ENCODE measurements at regions not wholly inside any gene's neighbourhood (a gene's known extent, or its start where the extent isn't known, plus 50 kb on each side); places are given as distances from the start of the nearest gene placed in this dataset.

DNA sequence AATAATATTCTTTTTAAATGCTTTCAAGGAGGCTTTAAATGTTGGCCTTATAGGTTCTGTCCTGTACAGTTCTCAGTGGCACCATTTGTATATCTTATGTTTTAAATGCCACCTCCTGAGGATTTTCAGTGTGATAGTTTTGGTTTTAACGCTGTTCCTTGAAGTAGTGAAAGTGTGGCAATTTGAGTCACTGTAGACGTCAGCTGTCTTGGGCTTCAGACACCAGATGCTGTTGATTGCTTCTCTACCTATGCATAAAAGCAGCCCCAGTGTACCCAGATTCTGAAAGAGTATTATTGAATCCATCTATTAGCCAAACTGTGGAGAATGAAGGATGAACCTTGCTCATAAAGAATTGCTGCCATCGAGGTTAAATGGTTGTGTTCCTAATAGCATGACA lies 316.8 kb upstream of the GBE1 start:
- DNase-seq: no peak

GRCh38 chr3:82067420-82067819 lies 306.0 kb upstream of the GBE1 start:
- DNase-seq: no peak

DNA sequence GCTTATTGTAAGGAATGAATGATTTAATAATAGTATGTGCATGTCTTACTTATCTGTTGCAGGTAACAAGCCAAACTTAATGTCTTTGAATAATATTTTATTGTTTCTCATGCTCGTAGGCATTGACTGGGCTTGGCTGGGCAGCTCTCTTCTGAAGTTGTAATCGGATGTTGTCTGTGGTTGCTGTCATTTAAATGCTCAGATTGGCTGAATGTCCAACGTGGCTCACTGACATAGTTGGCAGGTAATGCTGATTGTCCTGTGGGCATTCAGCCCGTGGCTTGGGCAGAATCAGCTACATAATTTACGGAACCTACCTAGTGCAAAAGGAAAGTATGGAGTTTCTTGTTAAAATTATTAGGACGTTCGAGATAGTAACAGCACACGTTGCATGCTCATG lies 297.4 kb upstream of the GBE1 start:
- DNase-seq: no peak

DNA sequence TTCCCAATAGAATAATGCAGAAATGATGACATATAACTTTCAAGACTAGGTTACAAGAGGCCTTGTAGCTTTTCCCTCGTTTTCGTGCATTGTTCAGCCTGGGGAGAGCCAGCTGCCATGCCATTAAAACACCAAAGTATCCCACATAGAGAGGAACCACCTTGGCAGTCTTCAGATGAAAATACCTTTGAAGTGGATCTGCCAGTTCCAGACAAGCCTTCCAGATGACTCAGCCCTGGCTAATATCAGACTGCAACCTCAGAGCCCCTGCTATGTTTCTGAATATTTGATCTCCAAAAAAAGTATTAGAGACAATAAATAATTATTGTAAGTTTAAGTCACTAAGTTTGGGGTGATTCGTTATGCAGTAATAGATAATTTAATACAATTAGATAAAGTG lies 294.3 kb upstream of the GBE1 start:
- DNase-seq: no peak

DNA sequence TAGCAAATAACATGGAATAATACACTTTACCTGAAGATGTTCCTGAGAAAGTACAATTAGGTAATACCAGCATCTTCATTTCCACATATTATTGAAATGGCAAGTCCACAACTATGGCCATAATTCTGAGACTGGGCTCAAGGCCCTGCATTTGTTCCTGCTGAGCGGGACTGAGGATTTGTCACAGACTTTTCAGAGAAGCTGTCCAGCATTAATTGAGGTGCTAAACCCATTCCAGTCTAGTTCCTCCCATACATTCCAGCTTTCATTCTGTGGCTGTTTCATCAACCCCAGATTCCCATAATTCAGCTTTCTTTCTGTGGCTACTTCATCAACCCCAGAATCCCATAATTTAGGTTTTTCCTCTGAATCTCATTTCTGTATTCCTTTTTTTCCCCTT lies 293.4 kb upstream of the GBE1 start:
- no peak for DNase-seq

DNA sequence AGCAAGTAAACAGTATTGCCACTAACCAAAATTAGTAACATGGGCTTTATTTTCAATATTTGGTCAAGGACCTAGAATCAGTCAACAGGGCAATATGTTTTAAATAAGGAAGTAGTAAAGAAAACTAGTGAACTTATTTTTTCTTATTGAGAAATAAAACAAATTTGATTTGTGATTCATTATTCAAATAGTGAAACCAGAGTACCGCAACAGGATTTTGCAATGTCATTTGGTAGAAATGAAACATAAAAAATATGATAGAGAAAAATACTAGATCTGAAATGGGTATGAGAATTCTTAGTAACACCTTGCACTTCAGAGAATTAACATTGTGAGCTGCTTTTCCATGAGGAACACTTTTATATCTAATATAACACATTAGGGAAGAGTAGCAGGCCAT lies 291.8 kb upstream of the GBE1 start:
- no peak for DNase-seq

DNA sequence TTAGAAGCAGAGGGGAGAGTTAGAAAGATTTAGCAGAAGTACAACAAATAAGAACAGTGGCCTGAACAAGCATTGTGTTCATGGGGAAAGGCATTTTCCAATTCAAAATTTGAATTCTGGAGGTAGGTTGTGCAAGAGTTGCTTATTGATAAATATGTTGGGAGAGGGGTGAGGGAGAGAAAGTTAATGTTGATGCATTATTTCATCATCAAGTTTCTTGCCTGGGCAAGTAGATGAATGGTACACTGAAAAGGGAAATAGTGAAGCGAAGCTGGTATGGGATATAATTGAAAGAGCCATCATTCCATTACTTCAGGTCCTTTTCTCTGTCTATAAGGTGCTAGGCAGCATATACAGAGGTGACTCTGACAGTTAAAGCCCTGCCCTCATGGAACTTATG lies 288.9 kb upstream of the GBE1 start:
- no peak for DNase-seq

DNA sequence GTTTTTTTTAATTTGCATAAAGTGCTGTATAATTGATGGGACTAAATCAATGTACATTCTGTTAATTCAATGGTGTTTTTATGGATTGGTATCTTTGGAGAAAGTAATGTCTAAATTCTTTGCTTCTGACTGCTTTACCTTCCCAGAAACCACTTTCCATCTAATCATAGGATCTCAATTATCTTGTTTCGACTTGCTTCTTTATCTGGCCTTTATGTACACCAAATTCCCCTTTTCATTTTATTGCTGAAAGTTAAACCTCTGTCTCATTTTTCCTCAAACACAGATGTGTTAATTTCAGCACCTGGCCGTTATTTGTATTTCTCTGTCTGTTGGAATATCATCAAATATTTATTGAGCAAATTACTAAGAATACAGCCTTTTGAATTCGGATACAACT lies 287.3 kb upstream of the GBE1 start:
- no peak for DNase-seq

- peak in 1 of 2 experiments; percentile 2 for DNase-seq
Measured at GRCh38 chr3:82044930-82045705, 283.7 kb upstream of the GBE1 start.

GRCh38 chr3:82038556-82038955 lies 277.1 kb upstream of the GBE1 start:
- no peak for DNase-seq

GRCh38 chr3:82033186-82033585 lies 271.7 kb upstream of the GBE1 start:
- no peak for DNase-seq

DNA sequence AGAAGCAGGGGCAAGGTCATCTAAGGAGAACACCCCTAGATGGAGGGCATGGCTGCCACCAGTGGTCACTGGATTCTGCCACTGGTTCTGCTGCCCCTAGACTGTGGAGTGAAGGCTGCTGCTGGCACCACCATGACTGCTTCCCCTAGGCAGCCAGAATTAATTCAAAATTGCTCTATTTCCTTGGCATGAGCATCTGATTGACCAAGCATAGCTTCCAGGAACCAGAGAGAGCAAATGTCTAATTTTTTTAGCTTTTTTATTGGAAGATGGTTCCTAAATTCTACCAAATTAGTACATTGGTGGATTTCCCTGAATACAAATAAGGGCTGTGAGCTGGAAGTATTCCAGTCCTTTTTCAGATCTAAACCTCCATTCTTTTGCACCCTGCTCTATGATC lies 270.2 kb upstream of the GBE1 start:
- DNase-seq: no peak

DNA sequence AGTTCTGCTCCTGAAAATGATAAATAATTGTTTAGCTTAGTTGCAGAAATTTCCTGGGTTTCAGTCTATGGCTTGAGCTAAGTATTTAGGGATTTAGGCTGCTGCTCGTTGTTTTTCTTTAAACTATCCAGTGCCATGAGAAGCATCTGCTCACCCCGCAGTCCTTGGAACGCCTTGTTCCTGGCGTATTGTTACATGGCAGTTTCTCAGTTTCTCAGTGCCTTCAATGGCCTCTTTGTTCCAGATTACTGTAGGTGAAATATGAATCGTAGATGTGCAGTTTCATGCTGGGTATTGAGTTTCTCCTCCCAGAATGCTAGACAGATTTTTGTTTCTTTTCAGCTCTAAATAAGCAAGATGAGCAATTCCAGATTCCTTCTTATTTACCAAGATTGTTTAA lies 269.5 kb upstream of the GBE1 start:
- no peak for DNase-seq

- no peak for DNase-seq
Measured at GRCh38 chr3:82022836-82023235, 261.4 kb upstream of the GBE1 start.

DNA sequence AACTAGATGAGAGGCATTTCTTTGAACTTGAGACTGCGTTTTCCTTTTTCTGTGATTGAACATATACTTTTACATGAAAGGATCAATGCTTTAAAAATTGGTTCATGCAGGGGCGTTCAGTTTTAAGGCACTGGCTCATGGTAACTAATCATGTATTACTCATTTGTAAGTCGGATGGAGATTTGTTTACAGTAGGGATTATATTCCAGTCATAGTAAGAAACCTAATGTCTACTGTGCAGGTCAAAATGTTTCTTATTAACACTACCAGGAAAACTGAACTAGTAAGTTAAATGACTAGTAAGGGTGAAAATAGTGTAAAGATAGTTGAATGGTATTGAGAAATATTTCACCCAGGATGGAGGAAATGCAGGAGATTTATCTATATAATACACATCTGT lies 258.8 kb upstream of the GBE1 start:
- DNase-seq: no peak

GRCh38 chr3:82015241-82015640 lies 253.8 kb upstream of the GBE1 start:
- DNase-seq: no peak

DNA sequence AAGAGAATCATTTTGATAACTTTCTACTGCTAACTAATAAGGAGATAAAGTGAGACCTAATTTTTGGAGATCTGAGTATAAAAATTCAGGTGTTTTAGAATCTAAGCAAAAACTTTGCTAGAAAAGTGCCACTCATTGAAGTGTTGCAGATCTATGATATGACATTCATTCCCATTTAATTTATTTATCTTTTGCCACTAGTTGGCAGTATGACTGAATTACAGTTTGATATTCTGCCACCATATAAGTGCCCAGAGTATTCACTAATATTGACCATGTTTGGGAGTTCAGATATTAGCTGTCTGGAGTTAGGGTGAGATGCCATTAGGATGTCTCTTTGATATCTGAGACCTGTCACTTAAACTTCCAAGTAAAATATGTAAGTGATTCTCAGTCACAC lies 251.3 kb upstream of the GBE1 start:
- DNase-seq: no peak

DNA sequence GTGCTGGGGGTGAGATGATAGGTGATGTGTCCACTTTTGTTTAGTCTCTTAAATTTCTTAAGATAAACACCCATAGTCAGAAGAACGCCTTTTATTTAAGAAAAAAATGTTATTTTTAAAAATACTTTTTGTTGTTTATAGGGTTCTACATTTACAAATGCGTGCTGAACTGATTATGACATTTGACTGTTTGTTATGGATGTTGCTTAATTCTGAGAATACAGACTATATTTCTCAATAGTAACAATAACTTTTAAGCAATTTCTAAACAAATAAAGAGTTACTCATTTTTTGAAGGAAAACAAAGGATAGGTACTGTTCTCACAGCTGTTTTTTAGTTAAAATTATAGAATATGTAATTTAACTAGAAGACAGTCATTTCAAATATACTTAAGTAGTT lies 249.9 kb upstream of the GBE1 start:
- no peak for DNase-seq

GRCh38 chr3:82005266-82005665 lies 243.8 kb upstream of the GBE1 start:
- no peak for DNase-seq

DNA sequence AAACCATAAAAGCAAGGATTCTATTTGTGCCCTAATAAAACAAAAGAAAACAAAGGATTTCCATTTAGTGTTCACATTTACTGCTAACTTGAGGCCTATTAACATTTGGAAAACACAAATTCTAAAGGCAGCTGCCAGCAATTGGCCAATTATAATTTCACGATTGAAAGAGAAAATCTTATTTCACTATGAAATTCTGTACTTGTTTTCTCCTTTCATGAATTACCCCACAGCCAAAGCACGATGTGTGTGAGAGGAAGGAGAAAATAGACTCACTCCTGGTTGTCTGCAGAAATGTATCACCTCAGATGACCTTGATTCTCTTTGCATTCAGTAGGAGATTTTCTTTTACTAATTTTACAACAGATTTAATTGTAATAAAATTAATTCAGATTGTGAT lies 242.8 kb upstream of the GBE1 start:
- DNase-seq: no peak

GRCh38 chr3:82002986-82003642 lies 241.7 kb upstream of the GBE1 start:
- DNase-seq: no peak

DNA sequence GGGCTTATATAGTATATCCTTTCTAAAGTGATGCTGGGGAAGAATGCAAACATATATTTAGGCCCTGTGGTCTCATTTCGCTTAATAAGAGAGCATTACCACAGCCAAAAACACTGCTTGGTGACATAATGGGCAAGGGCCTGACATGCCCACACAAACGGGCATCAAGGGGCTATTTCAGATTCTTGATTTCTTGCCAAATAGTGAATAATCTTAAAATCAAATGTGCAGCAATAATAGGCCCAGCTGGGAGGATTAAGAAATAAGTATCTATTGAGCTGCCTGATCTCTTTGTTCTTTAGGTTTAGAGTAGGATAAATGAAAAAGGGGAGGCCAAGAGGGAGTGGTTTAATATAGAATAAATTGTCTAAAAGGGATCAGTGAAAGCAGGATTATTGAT lies 241.0 kb upstream of the GBE1 start:
- DNase-seq: no peak

GRCh38 chr3:82001276-82001923 lies 240.0 kb upstream of the GBE1 start:
- no peak for DNase-seq

DNA sequence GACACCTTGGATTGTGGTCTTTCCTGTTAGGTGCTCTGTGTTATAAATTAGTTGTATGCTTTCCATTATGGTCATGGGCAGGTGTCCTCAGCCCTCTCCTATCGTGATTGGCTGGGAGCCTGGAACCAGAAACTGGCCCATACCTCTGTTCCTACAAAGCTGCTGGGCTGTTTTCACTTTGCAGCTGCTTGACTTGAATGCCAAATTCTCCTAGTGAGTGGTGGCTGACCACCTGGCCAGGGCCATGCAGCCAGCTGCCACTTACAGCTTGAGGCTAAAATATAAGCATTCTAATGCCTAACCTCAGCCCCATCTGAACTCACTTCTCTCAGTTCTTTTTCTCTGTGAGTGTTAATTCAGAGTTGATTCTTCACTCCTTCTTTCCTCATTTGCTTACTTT lies 239.3 kb upstream of the GBE1 start:
- DNase-seq: no peak

All from NCI-H187 (cell line).